ENCODE measurements at regions not wholly inside any gene's neighbourhood (a gene's known extent, or its start where the extent isn't known, plus 50 kb on each side); places are given as distances from the start of the nearest gene placed in this dataset.
"Not testable (repeated sequence)": the region's sequence is repeated elsewhere in the genome, so short reads cannot be mapped to it uniquely, and the experiment has no call there.

GRCh38 chr10:78442836-78443550 lies 409.3 kb downstream of the RPS24 start:
- no peak for DNase-seq

DNA sequence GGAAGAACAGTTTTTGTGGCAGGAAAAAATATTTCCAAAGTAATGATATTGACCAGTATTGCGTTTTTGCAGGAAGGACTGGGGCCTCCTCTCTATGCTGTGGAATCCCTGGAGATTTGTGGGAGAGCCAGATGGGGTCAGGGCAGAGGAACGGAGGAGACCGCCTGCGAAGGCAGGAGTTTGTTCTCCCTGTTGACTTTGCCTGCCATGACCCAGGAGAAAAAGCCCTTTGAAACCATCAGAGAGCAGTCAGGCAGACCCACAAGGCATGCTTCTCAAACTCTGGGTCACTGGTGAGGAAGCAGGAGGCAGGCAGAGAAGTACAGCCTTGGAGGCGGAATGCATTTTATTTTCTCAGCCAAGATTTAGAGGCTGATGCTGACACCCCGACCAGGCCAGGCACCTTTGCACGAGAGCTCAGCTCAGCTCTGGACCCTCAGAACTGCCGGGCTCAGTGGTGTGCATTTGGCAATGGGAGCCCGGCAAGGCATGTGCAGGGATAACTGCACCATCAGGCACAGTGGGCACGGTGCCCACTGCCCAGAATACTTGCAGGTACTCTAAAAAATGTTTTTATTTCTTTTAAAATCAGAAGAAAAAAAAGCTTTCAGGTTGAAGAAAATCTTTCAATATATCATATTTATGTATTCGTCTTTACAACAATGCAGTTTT lies 410.4 kb downstream of the RPS24 start:
- DNase-seq: no peak

DNA sequence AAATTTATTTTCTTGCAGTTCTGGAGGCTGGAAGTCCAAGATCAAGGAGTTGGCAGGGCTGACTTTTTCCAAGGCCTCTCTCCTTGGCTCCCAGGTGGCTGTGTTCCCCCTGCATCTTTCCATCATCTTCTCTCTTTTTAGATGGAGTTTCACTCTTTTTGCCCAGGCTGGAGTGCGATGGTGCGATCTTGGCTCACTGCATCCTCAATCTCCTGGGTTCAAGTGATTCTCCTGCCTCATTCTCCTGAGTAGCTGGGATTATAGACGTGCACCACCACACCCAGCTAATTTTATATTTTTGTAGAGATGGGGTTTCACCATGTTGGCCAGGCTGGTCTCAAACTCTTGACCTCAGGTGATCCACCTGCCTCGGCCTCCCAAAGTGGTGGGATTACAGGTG lies 411.1 kb downstream of the RPS24 start:
- not testable (repeated sequence) for DNase-seq

DNA sequence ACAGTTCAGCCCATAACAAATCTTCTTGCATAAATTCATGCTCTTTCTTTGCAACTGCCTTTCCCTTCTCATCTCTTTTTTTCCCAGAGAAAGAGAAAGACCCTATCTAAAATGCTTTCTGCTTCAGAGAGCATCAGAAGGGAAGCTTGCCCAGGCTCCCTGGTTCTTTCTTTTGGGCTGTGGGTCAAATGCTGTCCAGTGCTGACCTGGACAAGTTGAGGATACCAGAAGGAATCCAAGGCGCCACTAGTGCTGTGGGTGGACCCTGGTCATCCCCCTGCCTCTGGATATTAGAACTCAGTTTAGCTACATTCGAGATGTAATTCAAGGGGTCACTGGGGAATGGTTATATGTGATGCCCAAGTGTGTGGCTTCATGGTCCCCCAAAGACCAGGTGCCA lies 411.6 kb downstream of the RPS24 start:
- DNase-seq: no peak

DNA sequence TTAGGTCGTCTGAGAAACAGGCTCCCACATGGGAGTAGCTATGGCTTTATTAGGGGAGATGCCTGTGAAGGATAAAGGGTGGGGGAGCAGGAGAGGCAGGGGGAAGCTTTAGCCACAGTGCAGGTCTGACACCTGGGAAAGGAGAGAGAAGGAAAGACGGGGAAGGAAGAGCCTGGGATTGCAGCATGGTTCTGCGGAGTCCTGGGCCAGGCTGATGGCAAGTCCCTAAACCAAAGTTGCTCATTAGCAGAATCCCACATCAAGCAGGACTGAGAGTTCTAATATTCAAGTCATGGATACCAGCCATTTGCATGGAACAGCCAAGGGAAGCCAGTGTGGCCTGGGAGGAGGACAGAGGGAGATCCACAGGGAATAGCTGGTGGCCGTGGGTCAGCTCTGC lies 414.8 kb downstream of the RPS24 start:
- no peak for DNase-seq

GRCh38 chr10:78448994-78449418 lies 415.3 kb downstream of the RPS24 start:
- DNase-seq: no peak

GRCh38 chr10:78449554-78449953 lies 415.9 kb downstream of the RPS24 start:
- DNase-seq: no peak

DNA sequence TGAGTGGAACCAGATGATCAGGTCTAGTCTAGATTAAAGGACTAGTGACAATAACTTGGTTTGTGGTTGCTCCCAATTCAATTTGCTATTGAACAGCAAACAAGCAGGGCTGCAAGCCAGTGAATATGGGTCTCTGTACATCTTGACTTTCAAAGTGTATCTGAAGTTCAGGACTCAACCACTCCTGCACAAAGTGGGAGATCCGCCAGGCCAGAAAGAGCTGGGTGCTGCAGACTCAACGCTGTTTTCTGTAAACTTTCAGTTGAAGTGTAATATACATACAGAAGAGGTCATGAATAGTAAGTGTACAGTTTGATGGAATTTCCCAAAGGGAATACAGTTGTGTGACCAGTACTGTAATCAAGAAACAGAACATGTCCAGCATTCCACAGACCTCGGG lies 416.6 kb downstream of the RPS24 start:
- DNase-seq: no peak

DNA sequence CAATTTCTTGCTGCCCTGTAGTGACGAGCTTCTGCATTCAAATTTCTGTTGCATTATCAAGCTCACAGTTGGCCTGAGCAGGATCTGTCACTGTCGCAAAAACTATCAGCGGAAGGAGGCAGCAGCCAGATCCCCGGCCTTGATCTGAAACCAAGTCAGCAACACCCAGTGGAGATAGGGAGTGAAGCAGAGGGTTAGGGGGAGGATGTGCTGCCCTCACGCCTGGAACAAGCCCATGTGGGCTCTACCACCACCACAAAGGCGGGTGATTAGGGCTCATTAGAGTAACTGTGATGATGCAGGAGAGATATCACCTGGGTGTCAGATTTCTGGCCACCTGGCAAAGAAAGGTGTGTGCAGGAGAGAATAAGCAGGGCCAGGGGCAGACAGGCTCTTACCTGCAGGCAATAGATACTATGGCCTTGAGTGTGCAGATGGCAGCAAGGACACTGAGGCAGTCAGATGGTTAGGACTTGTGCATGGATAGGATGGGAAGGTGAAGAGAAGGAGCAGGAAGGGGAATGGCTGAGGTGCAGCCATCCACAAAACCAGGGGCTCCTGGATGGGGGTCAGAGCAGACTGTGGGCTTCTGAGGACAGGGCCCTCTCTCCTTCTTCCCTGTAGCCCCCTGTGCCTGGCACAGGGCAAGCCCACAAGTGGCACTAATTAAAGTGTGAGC lies 417.3 kb downstream of the RPS24 start:
- DNase-seq: no peak

DNA sequence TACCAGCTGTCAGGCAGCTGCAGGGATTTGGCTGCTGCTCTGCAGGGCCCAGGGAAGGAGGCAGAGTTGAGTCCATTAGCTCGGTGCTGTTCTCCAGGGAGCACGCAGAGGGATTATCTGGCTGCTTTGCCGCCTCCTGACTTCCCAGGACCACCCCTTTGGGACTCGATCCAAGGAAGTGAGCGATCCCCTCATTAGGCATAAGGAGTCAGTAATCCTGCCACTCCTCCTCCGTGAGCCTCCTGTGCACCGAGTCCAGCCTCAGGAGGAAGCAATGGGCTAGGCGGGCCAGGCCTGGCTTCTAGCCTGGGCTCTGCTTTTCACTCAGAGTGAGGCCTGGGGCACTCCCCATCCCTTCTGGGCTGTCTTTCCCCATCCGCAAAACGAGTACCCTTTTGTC lies 417.9 kb downstream of the RPS24 start:
- no peak for DNase-seq

- no peak for DNase-seq
Measured at GRCh38 chr10:78454123-78454645, 420.5 kb downstream of the RPS24 start.

DNA sequence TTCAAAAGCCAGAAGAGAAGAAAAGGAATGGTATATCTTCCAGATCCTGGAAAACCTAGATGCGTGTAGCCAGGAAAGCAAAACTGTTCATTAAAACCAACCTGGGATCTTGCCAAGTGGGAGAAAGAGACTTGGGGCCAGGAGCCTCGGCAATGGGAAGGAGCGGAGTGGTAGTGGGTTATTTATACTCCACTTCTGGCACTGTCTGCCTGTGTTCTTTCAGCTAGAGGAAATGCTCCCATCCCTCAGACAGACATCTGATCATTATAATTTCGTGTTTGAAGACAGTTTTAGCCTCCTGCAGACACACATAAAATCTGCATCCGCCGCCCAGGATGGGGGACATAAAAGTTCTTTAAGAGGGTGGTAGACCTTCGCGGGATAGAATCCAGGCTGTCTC lies 421.6 kb downstream of the RPS24 start:
- DNase-seq: no peak

- no peak for DNase-seq
Measured at GRCh38 chr10:78455811-78456210, 422.1 kb downstream of the RPS24 start.

DNA sequence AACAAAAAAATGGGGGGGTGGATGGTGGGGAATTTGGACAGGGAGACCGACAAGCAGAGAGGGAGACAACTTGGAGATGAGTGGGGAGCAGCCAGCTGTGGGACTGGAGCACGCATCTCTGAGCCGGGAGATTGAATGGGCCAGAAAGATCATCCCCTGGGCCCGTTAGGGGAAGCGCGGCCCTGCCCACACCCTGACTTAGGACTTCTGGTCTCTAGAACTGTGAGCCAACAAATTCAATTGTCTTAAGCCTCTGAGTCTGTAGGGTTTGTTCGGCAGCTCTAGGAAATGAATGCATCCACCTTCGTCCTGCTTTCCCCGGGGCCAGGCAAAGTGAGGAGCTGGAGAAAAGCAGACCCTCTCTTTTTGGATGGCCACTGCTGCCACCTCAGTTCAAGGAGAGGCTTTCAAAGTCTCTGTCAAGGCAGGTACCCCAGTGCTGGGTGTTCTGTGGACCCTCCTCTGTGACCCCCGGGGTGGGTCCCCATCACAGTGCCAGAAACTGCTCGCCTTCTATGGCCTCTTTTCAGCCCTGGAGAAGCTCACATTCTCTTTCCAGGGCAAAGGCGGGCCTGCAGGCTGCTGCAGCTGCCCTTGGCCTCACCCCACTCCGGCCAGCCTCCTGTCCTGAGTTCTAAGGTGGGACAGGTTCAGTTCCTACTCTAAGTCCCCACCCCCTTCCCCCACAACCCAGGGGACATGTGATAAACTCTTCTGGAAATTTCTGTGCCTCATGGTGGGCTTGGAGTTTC lies 423.2 kb downstream of the RPS24 start:
- no peak for DNase-seq

GRCh38 chr10:78457804-78458482 lies 424.3 kb downstream of the RPS24 start:
- no peak for DNase-seq

DNA sequence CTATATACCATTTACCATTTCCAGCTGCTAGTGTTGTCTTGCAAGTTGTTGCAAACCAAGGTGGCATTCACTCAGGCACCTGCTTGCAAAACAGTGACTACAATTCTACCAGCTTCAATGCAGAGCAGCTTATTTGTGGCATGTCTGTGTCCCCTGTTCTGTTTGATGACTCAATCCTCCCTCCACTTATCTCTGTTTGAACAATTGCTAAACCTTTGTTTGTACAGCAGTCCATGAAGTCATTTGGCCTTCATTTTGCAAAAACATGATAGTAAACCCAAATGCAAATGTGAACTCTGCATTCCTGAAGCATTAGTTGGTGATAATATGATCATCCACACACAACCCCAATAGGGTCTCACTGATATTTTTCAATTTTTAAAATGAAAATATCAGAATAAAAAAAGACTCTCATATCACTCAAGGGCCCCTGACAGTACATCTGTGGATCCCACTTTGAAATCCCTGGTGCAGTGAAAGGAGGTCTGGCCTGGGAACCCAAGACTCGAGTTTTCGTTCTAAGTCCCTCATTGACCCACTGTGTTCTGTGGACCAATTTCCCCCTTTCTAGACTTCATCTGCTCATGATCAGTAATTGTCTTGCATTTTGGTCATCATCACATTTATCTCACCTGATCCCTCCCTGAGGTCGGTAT lies 425.4 kb downstream of the RPS24 start:
- DNase-seq: peak; percentile 21

DNA sequence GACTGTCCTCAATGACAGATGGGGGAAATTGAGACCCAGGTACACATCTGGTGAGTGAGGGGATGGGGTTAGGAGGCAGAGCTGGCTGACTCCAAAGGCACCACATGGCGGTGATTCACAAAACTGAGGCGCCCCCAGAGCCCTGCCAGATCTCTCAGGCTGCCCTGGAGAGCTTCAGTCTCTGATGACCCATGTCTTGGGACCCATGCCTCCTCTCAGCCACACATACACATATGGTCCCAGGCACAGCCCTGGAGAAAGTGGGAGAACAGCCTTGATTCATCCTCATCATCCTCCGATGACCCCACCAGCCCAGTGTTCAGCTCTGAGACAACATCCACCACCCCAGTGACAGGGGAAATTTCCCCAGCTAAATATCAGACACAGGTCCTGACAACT lies 426.0 kb downstream of the RPS24 start:
- no peak for DNase-seq

GRCh38 chr10:78460204-78460603 lies 426.5 kb downstream of the RPS24 start:
- DNase-seq: no peak

DNA sequence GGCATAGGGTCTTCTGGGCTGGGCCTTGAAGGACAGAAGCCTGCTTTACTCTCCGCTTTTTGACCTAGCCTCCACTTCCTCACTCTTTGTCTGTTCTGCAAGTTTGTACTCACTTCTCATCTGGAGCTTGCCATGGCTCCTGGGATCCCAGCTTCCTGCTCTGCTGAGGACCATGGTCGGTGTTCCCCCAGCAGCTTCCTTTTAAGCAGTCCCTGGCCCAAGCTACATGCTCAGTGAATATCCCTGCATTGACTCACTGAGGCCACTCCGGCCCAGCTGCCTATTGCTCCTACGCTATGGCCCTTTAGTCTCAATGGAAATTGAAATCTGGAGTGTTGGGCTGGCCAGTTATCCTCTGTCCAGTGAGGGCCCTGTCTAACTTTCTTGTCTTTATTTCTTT lies 427.7 kb downstream of the RPS24 start:
- DNase-seq: no peak

DNA sequence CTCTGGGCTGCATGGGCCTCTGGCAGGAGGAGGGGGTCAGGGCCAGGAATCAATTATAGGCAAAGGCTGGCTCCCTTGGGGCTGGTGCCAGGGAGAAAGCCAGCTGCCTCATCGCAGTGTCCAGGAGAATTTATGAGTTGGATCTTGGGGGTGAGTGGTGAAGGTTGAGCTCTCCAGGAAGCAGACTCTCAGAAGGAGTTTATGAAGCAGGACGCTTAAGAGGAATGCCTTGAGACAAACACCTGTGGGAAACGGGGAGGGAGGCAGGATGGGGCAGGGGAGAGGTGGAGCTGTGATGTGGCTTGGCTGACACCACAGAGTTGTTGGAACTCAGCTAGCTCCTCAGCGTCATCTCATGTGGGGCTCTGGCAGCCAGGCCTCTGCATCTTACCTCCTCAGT lies 428.5 kb downstream of the RPS24 start:
- DNase-seq: no peak

DNA sequence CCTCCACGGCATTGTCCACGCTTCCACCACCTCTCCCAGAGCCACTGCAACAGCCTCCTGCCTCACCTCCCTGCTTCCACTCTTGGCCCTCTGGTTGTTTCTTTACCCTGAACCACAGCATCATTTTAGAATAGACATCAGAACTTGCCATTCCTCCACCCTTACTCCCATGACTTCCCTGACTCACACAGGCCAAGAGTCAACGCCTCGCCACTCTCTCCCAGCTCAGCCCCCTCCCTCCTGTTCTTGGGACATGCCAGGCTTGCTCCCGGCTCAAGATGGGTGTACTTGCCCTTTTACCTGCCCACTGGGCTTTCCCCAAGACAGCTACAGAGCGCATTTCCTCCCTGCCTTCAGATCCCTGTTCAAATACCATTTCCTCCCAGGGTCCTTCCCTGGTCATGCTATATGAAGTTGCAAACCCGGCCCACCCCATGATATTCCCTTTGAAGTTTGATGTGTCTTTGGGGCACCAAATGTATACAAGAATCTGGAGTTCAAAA lies 429.1 kb downstream of the RPS24 start:
- no peak for DNase-seq
